ENCODE measurements at regions not wholly inside any gene's neighbourhood (a gene's known extent, or its start where the extent isn't known, plus 50 kb on each side); places are given as distances from the start of the nearest gene placed in this dataset.

- ChIA-PET POLR2A (no interaction called here), CTCF (no interaction called here)
- no peak for ATAC-seq (ENCODE audit: poor library complexity)
- intact Hi-C loops (cut with DNase I, micrococcal nuclease), result no loop called here
- H3K9me3 Mint-ChIP-seq, result no peaks in the 10 kb centered on the region
- no peak overlapping the region for H3K27ac Mint-ChIP-seq
- Histone ChIP-seq H3K4me3 (ENCODE audit: low read length) (no peak overlapping the region), H3K9me3 (ENCODE audit: control insufficient read depth in 1 of 2, insufficient read depth in 1 of 2, low read length in 2 of 2) (no peaks in the 10 kb centered on the region), H3K27ac (ENCODE audit: low read depth in 1 of 2, low read length in 2 of 2) (no peak overlapping the region), H3K27me3 (ENCODE audit: control insufficient read depth in 1 of 2, insufficient read depth in 2 of 2, low read length in 2 of 2) (no peaks in the 10 kb centered on the region), H3K4me1 (ENCODE audit: insufficient read depth, low read length) (peaks cover 9% of the 10 kb centered on the region), H3K36me3 (ENCODE audit: insufficient read depth, low read length) (no peaks in the 10 kb centered on the region)
- H3K4me1 Mint-ChIP-seq (ENCODE audit: low read depth), result peaks cover 10% of the 10 kb centered on the region
- DNase-seq, result no peak
- no peaks in the 10 kb centered on the region for H3K36me3 Mint-ChIP-seq (ENCODE audit: low read depth)
- TF ChIP-seq, protein P1, sequence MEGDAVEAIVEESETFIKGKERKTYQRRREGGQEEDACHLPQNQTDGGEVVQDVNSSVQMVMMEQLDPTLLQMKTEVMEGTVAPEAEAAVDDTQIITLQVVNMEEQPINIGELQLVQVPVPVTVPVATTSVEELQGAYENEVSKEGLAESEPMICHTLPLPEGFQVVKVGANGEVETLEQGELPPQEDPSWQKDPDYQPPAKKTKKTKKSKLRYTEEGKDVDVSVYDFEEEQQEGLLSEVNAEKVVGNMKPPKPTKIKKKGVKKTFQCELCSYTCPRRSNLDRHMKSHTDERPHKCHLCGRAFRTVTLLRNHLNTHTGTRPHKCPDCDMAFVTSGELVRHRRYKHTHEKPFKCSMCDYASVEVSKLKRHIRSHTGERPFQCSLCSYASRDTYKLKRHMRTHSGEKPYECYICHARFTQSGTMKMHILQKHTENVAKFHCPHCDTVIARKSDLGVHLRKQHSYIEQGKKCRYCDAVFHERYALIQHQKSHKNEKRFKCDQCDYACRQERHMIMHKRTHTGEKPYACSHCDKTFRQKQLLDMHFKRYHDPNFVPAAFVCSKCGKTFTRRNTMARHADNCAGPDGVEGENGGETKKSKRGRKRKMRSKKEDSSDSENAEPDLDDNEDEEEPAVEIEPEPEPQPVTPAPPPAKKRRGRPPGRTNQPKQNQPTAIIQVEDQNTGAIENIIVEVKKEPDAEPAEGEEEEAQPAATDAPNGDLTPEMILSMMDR (IDR thresholded peaks at IDR 0.05), result no peak
- peak overlapping the region; percentile 38 for H3K4me3 Mint-ChIP-seq
- no peaks in the 10 kb centered on the region for H3K27me3 Mint-ChIP-seq
Measured at GRCh38 chr16:14353340-14353739, 276.7 kb downstream of the PARN start.

DNA sequence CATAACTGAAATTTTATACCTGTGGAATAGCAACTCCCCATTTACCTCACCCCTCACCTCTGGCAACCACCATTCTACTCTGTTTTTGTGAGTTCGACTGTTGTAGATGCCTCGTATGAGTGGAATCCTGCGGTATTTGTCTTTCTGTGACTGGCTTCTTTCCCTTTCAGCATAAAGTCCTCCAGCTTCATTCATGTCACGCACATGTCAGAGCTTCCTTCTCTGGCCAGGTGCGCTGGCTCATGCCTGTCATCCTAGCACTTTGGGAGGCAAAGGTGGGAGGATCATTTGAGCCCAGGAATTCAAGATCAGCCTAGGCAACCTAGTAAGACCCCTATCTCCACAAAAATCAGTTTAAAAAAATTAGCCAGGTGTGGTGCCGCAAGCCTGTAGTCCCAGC is 278.4 kb downstream of the PARN start:
- DNase-seq (no peak), ATAC-seq (ENCODE audit: poor library complexity) (no peak)
- Mint-ChIP-seq H3K27ac (no peak overlapping the region), H3K4me3 (no peak overlapping the region), H3K36me3 (ENCODE audit: low read depth) (no peaks in the 10 kb centered on the region), H3K4me1 (ENCODE audit: low read depth) (peaks cover 10% of the 10 kb centered on the region), H3K9me3 (no peaks in the 10 kb centered on the region), H3K27me3 (no peaks in the 10 kb centered on the region)
- ChIA-PET CTCF (no interaction called here), POLR2A (no interaction called here)
- intact Hi-C loops (cut with DNase I, micrococcal nuclease), result no loop called here
- peaks cover 0 to 1% of the 10 kb centered on the region in 2 experiments for H3K9me3 ChIP-seq (ENCODE audit: control insufficient read depth in 1 of 2, insufficient read depth in 1 of 2, low read length in 2 of 2)
- H3K4me1 ChIP-seq (ENCODE audit: insufficient read depth, low read length), result peaks cover 9% of the 10 kb centered on the region
- H3K4me3 ChIP-seq (ENCODE audit: low read length), result no peak overlapping the region
- TF ChIP-seq, protein P1 (IDR thresholded peaks at IDR 0.05), result no peak
- no peak overlapping the region for H3K27ac ChIP-seq (ENCODE audit: low read depth in 1 of 2, low read length in 2 of 2)
- H3K36me3 ChIP-seq (ENCODE audit: insufficient read depth, low read length), result no peaks in the 10 kb centered on the region
- H3K27me3 ChIP-seq (ENCODE audit: control insufficient read depth in 1 of 2, insufficient read depth in 2 of 2, low read length in 2 of 2), result no peaks in the 10 kb centered on the region

DNA sequence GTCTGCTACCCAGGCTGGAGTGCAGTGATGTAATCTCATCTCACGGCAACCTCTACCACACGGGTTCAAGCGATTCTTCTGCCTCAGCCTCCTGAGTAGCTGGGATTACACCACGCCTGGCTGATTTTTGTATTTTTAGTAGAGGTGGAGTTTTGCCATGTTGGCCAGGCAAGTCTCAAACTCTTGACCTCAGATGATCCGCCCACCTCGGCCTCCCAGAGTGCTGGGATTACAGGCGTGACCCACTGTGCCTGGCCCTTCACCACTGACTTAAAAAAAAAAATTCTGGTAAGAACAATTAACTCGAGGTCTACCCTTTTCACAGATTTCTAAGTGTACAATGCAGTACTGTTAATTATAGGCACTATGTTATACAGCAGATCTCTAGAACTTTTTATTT is 279.4 kb downstream of the PARN start:
- no peaks in the 10 kb centered on the region for H3K36me3 Mint-ChIP-seq (ENCODE audit: low read depth)
- Histone ChIP-seq H3K4me1 (ENCODE audit: insufficient read depth, low read length) (peaks cover 9% of the 10 kb centered on the region), H3K36me3 (ENCODE audit: insufficient read depth, low read length) (no peaks in the 10 kb centered on the region), H3K4me3 (ENCODE audit: low read length) (no peak overlapping the region), H3K9me3 (ENCODE audit: control insufficient read depth in 1 of 2, insufficient read depth in 1 of 2, low read length in 2 of 2) (peaks cover 0 to 9% of the 10 kb centered on the region in 2 experiments), H3K27me3 (ENCODE audit: control insufficient read depth in 1 of 2, insufficient read depth in 2 of 2, low read length in 2 of 2) (no peaks in the 10 kb centered on the region), H3K27ac (ENCODE audit: low read depth in 1 of 2, low read length in 2 of 2) (no peak overlapping the region)
- no peak overlapping the region for H3K4me3 Mint-ChIP-seq
- TF ChIP-seq, protein P1 (IDR thresholded peaks at IDR 0.05), result no peak
- no peak for DNase-seq
- peaks cover 10% of the 10 kb centered on the region for H3K4me1 Mint-ChIP-seq (ENCODE audit: low read depth)
- ChIA-PET POLR2A (no interaction called here), CTCF (no interaction called here)
- no peak for ATAC-seq (ENCODE audit: poor library complexity)
- no peak overlapping the region for H3K27ac Mint-ChIP-seq
- intact Hi-C loops (cut with DNase I, micrococcal nuclease), result no loop called here
- no peaks in the 10 kb centered on the region for H3K27me3 Mint-ChIP-seq
- H3K9me3 Mint-ChIP-seq, result no peaks in the 10 kb centered on the region
